Transverse colon (tissue), 4 donors: ENCODE measurements at regions not wholly inside any gene's neighbourhood (a gene's known extent, or its start where the extent isn't known, plus 50 kb on each side); places are given as distances from the start of the nearest gene placed in this dataset.

Experiments used
- DNase-seq: peaks from one replicate; pipeline ENCODE4 v3.0.0-alpha.2; 2019
- H3K27ac ChIP-seq, 4 donors: fragments of 200-600 bp; sonication (generic); 2 replicates each; pipeline ENCODE4 v1.5.1; 2016 to 2018; ENCODE audit warnings: inconsistent platforms in 4 of 4
- H3K27me3 ChIP-seq: fragments of 200-600 bp; sonication (generic); 2 replicates; pipeline ENCODE4 v1.5.1; 2017; ENCODE audit warnings: inconsistent platforms
- H3K36me3 ChIP-seq, 4 donors: fragments of 200-600 bp; sonication (generic); 2 replicates each; pipeline ENCODE4 v1.5.1; 2017 to 2019; ENCODE audit warnings: inconsistent platforms in 4 of 4
- H3K4me1 ChIP-seq, 4 donors: fragments of 200-600 bp; sonication (generic); 2 replicates each; pipeline ENCODE4 v1.5.1; 2017 to 2020; ENCODE audit warnings: inconsistent platforms in 4 of 4
- H3K4me3 ChIP-seq, 4 donors: fragments of 200-600 bp; sonication (generic); 1 replicate in 1 of 4; 2 replicates in 3 of 4; pipeline versions ENCODE4 v1.5.1 to v1.6.1; 2017 to 2019; ENCODE audit warnings: inconsistent platforms in 4 of 4
- H3K9me3 ChIP-seq, 2 donors: fragments of 200-600 bp; sonication (generic); 2 replicates each; pipeline ENCODE4 v1.5.1; 2017 to 2019; ENCODE audit warnings: inconsistent platforms in 2 of 2
- EP300 ChIP-seq: sonication (generic); formaldehyde crosslinking; IDR thresholded peaks from one replicate; pipeline ENCODE4 v1.6.1; 2017; ENCODE audit warnings: antibody characterized with exemption, low read depth
- POLR2A ChIP-seq: fragments of 450-650 bp; IDR thresholded peaks from one replicate; pipeline ENCODE4 v1.6.1; 2016; ENCODE audit warnings: antibody characterized with exemption, mild to moderate bottlenecking, moderate library complexity
- POLR2AphosphoS5 ChIP-seq, 3 donors: sonication (generic); formaldehyde crosslinking; IDR thresholded peaks; one replicate each; pipeline ENCODE4 v1.6.1; 2016; ENCODE audit warnings: antibody characterized with exemption in 3 of 3
- WGBS, 2 donors: methylation state at CpG; one replicate each; pipeline ENCODE4 v1.1.5; 2018; ENCODE audit warnings: low coverage in 1 of 2; 5-methylcytosine and 5-hydroxymethylcytosine counted together
- in situ Hi-C, 4 donors: fragments of 200-750 bp; cut with MboI; loops; one replicate each; pipeline versions ENCODE4 v1.15.0 to v1.15.1; 2017; ENCODE audit warnings: low sequenced_read_pairs in 3 of 4, low pct_ligation_motif_present in 1 of 4, low pct_unique_long_range_greater_than_20kb in 1 of 4
- intact Hi-C: fragments of 100-400 bp; cut with DNase I; formaldehyde crosslinking; loops from one replicate; pipeline ENCODE4 v1.15.1; 2023; ENCODE audit warnings: low total_unique reads
- TF ChIP-seq, protein P1 (sequence below), 5 experiments: fragments of 200-600 bp in 3 of 5; fragments of 450-650 bp in 2 of 5; sonication (generic) in 3 of 5; IDR thresholded peaks; 1 replicate in 2 of 5; 2 replicates in 3 of 5; pipeline ENCODE4 v1.5.1; 2016 to 2017; ENCODE audit warnings: antibody characterized with exemption in 5 of 5, inconsistent platforms in 3 of 5, mild to moderate bottlenecking in 2 of 5, moderate library complexity in 1 of 5

- 56% methylated on average over 2 of the region's 2 CpGs; no CpG with 5 or more reads in 1 of the 2 donors for WGBS, 2 donors
- intact Hi-C loops, result no loop called here
- Histone ChIP-seq H3K27me3 (no peaks in the 10 kb centered on the region), H3K4me3 (no peak overlapping the region), H3K9me3 (no peaks in the 10 kb centered on the region), H3K27ac (no peak overlapping the region), H3K4me1 (no peaks in the 10 kb centered on the region), H3K36me3 (no peaks in the 10 kb centered on the region)
- TF ChIP-seq, protein P1, sequence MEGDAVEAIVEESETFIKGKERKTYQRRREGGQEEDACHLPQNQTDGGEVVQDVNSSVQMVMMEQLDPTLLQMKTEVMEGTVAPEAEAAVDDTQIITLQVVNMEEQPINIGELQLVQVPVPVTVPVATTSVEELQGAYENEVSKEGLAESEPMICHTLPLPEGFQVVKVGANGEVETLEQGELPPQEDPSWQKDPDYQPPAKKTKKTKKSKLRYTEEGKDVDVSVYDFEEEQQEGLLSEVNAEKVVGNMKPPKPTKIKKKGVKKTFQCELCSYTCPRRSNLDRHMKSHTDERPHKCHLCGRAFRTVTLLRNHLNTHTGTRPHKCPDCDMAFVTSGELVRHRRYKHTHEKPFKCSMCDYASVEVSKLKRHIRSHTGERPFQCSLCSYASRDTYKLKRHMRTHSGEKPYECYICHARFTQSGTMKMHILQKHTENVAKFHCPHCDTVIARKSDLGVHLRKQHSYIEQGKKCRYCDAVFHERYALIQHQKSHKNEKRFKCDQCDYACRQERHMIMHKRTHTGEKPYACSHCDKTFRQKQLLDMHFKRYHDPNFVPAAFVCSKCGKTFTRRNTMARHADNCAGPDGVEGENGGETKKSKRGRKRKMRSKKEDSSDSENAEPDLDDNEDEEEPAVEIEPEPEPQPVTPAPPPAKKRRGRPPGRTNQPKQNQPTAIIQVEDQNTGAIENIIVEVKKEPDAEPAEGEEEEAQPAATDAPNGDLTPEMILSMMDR (IDR thresholded peaks at IDR 0.05), result no peak
- TF ChIP-seq EP300 (no peak), POLR2AphosphoS5 (IDR thresholded peaks at IDR 0.05) (no peak)
- DNase-seq, result no peak
- in situ Hi-C loops, result loop anchor here in 3 of 4 donors (10.0 to 25.0 kb wide), 3 partner anchors 824 to 849 kb away; no protein-coding TSS in a partner anchor
These were observed 220.1 kb upstream of the EDNRB start for GRCh38 chr13:78138756-78139155.

GRCh38 chr13:78137404-78138142 lies 218.9 kb upstream of the EDNRB start:
- in situ Hi-C loops, result loop anchor here in 3 of 4 donors (10.0 to 25.0 kb wide), 3 partner anchors 825 to 850 kb away; no protein-coding TSS in a partner anchor
- no peaks in the 10 kb centered on the region for H3K9me3 ChIP-seq
- H3K27me3 ChIP-seq, result no peaks in the 10 kb centered on the region
- H3K4me1 ChIP-seq, result no peaks in the 10 kb centered on the region
- no peak overlapping the region for H3K4me3 ChIP-seq
- TF ChIP-seq POLR2A, result no peak
- TF ChIP-seq, protein P1 (IDR thresholded peaks at IDR 0.05), result peak; percentile 50 to 67 (median 57)
- H3K27ac ChIP-seq, result no peak overlapping the region
- 0 to 5% methylated on average over 3 to 6 of the region's 6 CpGs for WGBS, 2 donors
- no peak for DNase-seq
- intact Hi-C loops, result loop anchor here (2.0 kb wide), 1 partner anchor 839 kb away; no protein-coding TSS in a partner anchor
- no peaks in the 10 kb centered on the region for H3K36me3 ChIP-seq

GRCh38 chr13:78136966-78137365 lies 218.3 kb upstream of the EDNRB start:
- Histone ChIP-seq H3K9me3 (no peaks in the 10 kb centered on the region), H3K4me3 (no peak overlapping the region), H3K27ac (no peak overlapping the region), H3K36me3 (no peaks in the 10 kb centered on the region), H3K27me3 (no peaks in the 10 kb centered on the region), H3K4me1 (no peaks in the 10 kb centered on the region)
- TF ChIP-seq, protein P1 (IDR thresholded peaks at IDR 0.05), result no peak
- TF ChIP-seq EP300 (no peak), POLR2A (no peak)
- 60 to 63% methylated on average over 3 of the region's 3 CpGs for WGBS, 2 donors
- no peak for DNase-seq
- intact Hi-C loops, result loop anchor here (2.0 kb wide), 1 partner anchor 840 kb away; no protein-coding TSS in a partner anchor
- in situ Hi-C loops, result loop anchor here in 3 of 4 donors (10.0 to 25.0 kb wide), 3 partner anchors 825 to 850 kb away; no protein-coding TSS in a partner anchor

DNA sequence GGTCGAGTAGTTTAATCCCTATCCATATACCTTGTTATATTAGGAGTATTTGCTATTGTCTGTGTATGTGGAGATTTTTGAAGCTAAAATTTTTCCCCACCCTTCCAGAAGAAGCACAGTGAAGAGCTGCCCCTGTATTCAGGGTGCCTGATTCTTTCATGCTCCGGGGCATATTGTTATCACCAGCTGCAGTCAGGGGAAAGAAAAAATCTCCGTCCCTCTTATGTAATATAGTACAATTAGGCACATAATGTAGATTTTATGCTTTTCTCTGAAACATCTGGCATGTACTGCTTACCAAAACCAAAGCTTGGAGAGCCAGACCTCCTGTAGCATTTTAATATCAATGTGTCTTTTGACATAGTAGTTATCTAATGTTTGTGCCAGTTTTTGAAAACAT lies 214.9 kb upstream of the EDNRB start:
- 58 to 73% methylated on average over 3 of the region's 3 CpGs for WGBS, 2 donors
- H3K27me3 ChIP-seq, result peaks cover 5% of the 10 kb centered on the region
- no peak overlapping the region for H3K4me3 ChIP-seq
- no peaks in the 10 kb centered on the region for H3K4me1 ChIP-seq
- H3K27ac ChIP-seq, result no peak overlapping the region
- intact Hi-C loops, result no loop called here
- H3K36me3 ChIP-seq, result no peaks in the 10 kb centered on the region
- in situ Hi-C loops, result loop anchor here in 3 of 4 donors (10.0 to 25.0 kb wide), 3 partner anchors 829 to 854 kb away; no protein-coding TSS in a partner anchor
- H3K9me3 ChIP-seq, result no peaks in the 10 kb centered on the region
- no peak for DNase-seq
- TF ChIP-seq, protein P1 (IDR thresholded peaks at IDR 0.05), result no peak
- TF ChIP-seq POLR2AphosphoS5 (IDR thresholded peaks at IDR 0.05) (no peak), POLR2A (no peak), EP300 (no peak)
